Dendritic cell treated with granulocyte-macrophage colony-stimulating factor and Interleukin-4, amounts not matched to agents 40 ng/mL and 50 ng/mL, for 4 days (primary cell): ENCODE measurements at regions not wholly inside any gene's neighbourhood (a gene's known extent, or its start where the extent isn't known, plus 50 kb on each side); places are given as distances from the start of the nearest gene placed in this dataset.
"Not testable (repeated sequence)": the region's sequence is repeated elsewhere in the genome, so short reads cannot be mapped to it uniquely, and the experiment has no call there.

Experiments
- H3K27ac Mint-ChIP-seq: one replicate; pipeline ENCODE4 v1.8.0; 2022; ENCODE audit warnings: mild to moderate bottlenecking, mixed read lengths
- H3K27me3 Mint-ChIP-seq: one replicate; pipeline ENCODE4 v1.8.0; 2022; ENCODE audit warnings: mild to moderate bottlenecking, mixed read lengths
- H3K36me3 Mint-ChIP-seq: one replicate; pipeline ENCODE4 v1.8.0; 2022; ENCODE audit warnings: low read depth, mixed read lengths
- H3K4me1 Mint-ChIP-seq: one replicate; pipeline ENCODE4 v1.8.0; 2022; ENCODE audit warnings: low read depth, mixed read lengths
- H3K4me3 Mint-ChIP-seq: one replicate; pipeline ENCODE4 v1.8.0; 2022; ENCODE audit warnings: mild to moderate bottlenecking, moderate library complexity, mixed read lengths
- H3K9me3 Mint-ChIP-seq: one replicate; pipeline ENCODE4 v1.8.0; 2022; ENCODE audit warnings: mixed read lengths
- intact Hi-C: fragments of 100-400 bp; cut with micrococcal nuclease; formaldehyde crosslinking; loops from one replicate; pipeline ENCODE4 v1.15.0; 2022

DNA sequence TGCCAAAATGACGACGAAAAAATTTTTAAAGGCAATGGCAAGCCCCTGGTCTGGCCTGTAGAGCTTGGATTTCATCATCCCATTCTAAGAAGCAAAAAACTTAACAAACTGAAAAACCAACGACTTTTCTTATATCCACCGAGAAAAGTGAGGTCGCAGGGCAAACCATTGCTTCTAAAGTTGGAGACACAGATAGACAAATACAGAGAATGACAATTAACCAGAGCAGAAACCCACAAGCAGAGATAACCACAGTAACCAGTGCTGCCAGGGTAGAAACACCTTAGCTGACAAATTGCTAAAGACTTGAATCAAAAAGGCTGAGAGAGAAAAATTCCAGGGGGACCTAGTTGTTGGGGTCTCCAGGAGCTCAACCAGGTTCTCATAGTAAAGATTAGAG, 386.5 kb upstream of the SGO1 start:
- Mint-ChIP-seq H3K4me3 (no peak overlapping the region), H3K27me3 (no peaks in the 10 kb centered on the region), H3K27ac (no peak overlapping the region), H3K4me1 (no peaks in the 10 kb centered on the region), H3K36me3 (no peaks in the 10 kb centered on the region), H3K9me3 (peaks cover 52% of the 10 kb centered on the region)
- intact Hi-C loops, result no loop called here

DNA sequence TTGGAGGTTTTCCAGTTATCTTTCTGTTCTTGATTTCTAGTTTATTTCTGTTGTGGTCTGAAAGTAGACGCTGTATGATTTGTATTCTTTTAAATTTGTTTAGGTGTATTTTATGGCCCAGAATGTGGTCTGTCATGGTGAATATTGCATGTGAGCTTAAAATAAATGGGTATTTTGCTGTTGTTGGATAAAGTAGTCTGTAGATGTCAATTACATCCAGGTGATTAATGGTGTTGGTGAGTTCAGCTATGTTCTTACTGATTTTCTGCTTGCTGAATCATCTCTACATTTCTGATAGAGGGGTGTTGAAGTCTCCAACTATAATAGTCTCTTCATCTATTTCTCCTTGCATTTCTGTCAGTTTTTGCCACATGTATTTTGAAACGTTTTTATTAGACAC, 383.3 kb upstream of the SGO1 start:
- Mint-ChIP-seq H3K36me3 (no peaks in the 10 kb centered on the region), H3K4me3 (no peak overlapping the region), H3K27me3 (no peaks in the 10 kb centered on the region), H3K4me1 (no peaks in the 10 kb centered on the region), H3K27ac (no peak overlapping the region), H3K9me3 (peaks cover 38% of the 10 kb centered on the region)
- intact Hi-C loops, result no loop called here

DNA sequence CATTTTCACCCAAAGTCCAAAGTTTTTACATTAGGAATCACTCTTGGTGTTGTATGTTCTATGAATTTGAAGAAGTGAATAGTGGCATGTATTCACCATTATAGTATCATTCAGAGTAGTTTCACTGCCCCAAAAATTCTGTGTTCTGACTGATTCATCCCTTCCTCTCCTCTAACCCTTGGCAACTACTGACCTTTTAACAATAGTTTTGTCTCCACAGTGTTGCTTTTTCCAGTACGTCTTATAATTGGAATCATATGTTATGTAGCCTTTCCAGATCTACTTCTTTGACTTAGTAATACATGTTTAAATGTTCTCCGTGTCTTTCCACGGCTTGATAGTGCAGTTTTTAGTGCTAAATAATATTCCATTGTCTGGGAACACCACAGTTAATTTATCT, 379.0 kb upstream of the SGO1 start:
- Mint-ChIP-seq H3K4me3 (no peak overlapping the region), H3K36me3 (no peaks in the 10 kb centered on the region), H3K27ac (no peak overlapping the region), H3K9me3 (peaks cover 20% of the 10 kb centered on the region), H3K27me3 (no peaks in the 10 kb centered on the region), H3K4me1 (no peaks in the 10 kb centered on the region)
- intact Hi-C loops, result no loop called here

DNA sequence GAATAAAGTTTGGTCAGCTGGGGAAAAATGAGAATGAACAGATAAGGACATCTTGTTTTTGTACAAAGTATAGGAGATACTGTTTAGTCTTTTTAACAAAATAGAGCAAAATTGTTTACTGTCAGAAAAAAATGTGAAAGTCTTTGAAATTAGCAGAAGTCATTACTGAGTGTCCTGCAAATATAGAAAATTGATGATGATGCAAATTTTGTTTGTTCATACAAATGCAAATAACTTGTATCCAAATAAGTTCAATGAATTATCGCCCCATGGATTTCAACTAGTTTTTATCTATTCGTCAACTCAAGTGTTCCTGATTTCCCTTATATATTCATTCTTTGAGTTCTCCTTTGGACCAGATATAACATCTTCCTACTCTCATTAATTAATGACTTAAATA, 378.0 kb upstream of the SGO1 start:
- H3K27me3 Mint-ChIP-seq, result no peaks in the 10 kb centered on the region
- H3K4me1 Mint-ChIP-seq, result no peaks in the 10 kb centered on the region
- H3K9me3 Mint-ChIP-seq, result peaks cover 11% of the 10 kb centered on the region
- no peak overlapping the region for H3K4me3 Mint-ChIP-seq
- H3K27ac Mint-ChIP-seq, result no peak overlapping the region
- no peaks in the 10 kb centered on the region for H3K36me3 Mint-ChIP-seq
- intact Hi-C loops, result no loop called here

DNA sequence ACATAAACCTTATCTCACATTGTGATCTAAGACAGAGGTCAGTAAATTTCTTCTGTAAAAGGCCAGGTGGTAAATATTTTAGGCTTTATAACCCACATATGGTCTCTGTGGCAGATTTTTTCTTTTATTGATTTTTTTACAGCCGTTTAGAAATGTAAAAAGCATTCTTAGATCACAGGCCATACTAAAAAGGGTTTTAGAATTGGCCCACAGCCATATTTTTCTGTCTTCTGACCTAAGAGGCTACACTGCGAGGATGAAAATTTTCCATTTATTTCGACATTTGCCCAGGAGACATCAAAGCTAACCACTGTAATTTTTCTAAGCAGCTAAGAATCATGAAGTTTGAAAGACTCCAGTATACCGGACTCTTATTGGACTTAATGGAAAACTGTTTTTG, 377.2 kb upstream of the SGO1 start:
- intact Hi-C loops, result no loop called here
- H3K36me3 Mint-ChIP-seq, result no peaks in the 10 kb centered on the region
- no peak overlapping the region for H3K4me3 Mint-ChIP-seq
- H3K9me3 Mint-ChIP-seq, result peaks cover 11% of the 10 kb centered on the region
- H3K27ac Mint-ChIP-seq, result no peak overlapping the region
- H3K4me1 Mint-ChIP-seq, result no peaks in the 10 kb centered on the region
- H3K27me3 Mint-ChIP-seq, result no peaks in the 10 kb centered on the region

DNA sequence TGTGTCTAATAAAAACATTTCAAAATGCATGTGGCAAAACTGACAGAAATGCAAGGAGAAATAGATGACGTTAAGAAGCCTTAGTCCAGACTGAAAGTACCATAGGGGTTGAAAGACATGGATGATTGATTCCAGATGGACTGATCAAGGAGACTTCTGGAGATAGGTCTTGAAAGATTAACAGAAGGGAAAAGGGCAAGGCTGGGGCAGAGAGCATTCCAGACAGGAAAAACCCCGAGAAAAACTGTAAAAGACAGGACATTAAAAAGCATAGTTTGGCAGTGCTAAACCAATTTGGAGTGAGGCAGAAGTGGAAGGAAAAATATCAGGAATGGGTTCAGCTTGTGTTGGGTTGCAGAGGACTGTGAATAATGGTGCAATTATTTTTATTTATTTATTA, 375.2 kb upstream of the SGO1 start:
- Mint-ChIP-seq H3K27ac (no peak overlapping the region), H3K9me3 (peaks cover 11% of the 10 kb centered on the region), H3K4me1 (no peaks in the 10 kb centered on the region), H3K4me3 (no peak overlapping the region), H3K36me3 (no peaks in the 10 kb centered on the region), H3K27me3 (no peaks in the 10 kb centered on the region)
- intact Hi-C loops, result no loop called here

DNA sequence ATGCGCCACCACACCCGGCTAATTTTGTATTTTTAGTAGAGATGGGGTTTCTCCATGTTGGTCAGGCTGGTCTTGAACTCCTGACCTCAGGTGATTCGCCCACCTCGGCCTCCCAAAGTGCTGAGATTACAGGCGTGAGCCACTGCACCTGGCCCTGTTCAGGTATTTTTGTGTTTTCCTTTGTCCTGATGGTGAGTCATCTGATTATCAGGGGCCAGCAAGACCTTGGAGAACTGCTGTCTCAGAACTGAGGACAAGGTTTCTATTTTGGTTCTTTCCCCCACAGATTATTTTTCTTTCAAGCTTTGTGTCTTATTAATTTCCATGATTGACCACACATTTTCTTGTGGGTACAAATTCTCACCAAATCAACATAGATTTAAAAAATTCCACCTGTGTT, 374.4 kb upstream of the SGO1 start:
- H3K27ac Mint-ChIP-seq, H3K27me3 Mint-ChIP-seq, H3K4me1 Mint-ChIP-seq, intact Hi-C loops, H3K36me3 Mint-ChIP-seq, H3K4me3 Mint-ChIP-seq: not testable (repeated sequence)
- peaks cover 11% of the 10 kb centered on the region for H3K9me3 Mint-ChIP-seq

DNA sequence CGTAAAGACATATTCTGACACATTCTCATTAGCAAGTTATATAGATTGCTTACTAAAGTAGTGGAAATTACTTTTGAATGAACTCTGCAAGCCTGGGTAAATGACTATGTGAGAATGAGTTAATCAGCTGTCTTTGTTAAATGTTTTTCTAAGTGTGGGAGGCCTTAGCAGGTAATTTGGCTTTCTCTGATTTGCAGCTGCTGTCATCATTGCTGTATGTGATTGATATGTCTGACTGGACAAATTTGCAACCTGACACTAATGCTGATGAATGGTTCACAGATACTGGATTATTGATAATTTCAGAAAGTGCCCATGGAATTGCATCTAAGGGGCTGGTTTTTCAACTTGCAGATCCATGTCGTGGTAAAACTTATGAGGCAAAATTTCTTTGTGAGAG, 372.2 kb upstream of the SGO1 start:
- Mint-ChIP-seq H3K36me3 (no peaks in the 10 kb centered on the region), H3K27me3 (no peaks in the 10 kb centered on the region), H3K4me1 (no peaks in the 10 kb centered on the region), H3K9me3 (peaks cover 12% of the 10 kb centered on the region), H3K27ac (no peak overlapping the region), H3K4me3 (no peak overlapping the region)
- intact Hi-C loops, result no loop called here

DNA sequence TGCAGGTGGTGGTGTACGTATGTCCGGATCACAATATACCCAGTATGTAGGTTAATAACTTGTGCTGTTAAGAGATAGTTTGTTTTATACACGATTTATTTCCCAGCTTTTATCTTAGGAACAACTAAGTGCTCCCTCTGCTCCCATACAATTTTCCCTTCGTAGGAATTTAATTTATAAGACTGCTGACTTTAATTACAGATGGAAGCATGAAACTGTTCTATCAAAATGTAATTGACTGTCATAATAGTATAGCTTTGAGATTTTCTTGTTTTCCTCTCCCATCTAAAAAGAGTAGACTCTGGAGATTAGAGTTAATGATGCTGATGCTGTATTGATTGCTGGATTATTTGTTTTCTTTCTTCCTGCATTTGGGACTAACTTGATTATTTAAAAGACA, 370.7 kb upstream of the SGO1 start:
- Mint-ChIP-seq H3K4me1 (no peaks in the 10 kb centered on the region), H3K9me3 (peaks cover 24% of the 10 kb centered on the region), H3K27ac (no peak overlapping the region), H3K27me3 (no peaks in the 10 kb centered on the region), H3K36me3 (no peaks in the 10 kb centered on the region), H3K4me3 (no peak overlapping the region)
- intact Hi-C loops, result no loop called here

DNA sequence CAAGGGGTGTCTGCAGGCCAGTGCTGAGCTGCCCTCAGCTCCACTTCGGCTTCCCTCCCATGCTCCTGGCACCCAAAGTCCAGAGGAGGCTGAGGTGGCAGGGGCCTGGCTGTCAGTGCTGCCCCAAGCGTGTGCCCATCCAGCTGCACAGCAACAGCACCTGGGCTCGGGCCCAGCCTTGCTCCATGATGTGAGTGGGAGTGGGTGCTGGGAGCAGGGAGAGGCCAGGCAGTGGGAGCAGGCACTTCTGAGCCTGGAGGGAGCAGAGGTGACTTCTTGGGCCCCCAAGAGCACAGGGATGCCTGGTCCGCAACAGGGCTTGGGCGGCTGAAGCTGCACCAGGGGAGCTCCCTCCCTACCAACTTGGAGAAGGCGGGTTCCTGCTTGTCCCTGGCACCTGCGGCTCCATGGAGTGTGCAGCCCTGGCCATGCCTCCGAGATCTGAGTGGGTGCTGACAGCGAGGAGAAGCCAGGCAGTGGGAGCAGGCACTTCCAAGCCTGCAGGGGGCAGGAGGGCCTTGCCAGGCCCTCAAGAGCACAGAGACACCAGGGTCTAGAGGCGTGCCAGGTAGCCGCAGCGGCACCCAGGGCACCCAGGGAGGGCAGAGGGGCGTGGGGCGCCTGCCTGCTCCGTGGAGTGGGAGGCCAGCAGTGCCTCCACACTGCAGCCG, 366.7 kb upstream of the SGO1 start:
- H3K4me1 Mint-ChIP-seq, result no peaks in the 10 kb centered on the region
- intact Hi-C loops, result no loop called here
- H3K4me3 Mint-ChIP-seq, result no peak overlapping the region
- H3K27me3 Mint-ChIP-seq, result no peaks in the 10 kb centered on the region
- H3K27ac Mint-ChIP-seq, result no peak overlapping the region
- H3K9me3 Mint-ChIP-seq, result peaks cover 27% of the 10 kb centered on the region
- no peaks in the 10 kb centered on the region for H3K36me3 Mint-ChIP-seq

DNA sequence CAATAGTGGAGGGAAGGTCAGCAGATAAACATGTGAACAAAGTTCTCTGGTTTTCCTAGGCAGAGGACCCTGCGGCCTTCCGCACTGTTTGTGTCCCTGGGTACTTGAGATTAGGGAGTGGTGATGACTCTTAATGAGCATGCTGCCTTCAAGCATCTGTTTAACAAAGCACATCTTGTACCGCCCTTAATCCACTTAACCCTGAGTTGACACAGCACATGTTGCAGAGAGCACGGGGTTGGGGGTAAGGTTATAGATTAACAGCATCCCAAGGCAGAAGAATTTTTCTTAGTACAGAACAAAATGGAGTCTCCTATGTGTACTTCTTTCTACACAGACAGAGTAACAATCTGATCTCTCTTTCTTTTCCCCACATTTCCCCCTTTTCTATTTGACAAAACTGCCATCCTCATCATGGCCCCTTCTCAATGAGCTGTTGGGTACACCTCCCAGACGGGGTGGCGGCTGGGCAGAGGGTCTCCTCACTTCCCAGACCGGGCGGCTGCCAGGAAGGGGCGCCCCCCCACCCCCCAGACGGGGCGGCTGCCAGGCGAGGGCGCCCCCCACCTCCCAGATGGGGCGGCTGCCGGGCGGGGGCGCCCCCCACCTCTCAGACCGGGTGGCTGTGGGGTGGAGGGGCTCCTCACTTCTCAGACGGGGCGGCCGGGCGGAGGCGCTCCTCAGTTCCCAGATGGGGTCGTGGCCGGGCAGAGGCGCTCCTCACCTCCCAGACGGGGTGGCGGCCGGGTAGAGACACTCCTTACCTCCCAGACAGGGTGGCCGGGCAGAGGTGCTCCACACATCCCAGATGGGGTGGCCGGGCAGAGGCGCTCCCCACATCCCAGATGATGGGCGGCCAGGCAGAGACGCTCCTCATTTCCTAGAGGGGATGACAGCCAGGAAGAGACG, 361.6 kb upstream of the SGO1 start:
- H3K4me1 Mint-ChIP-seq, H3K27ac Mint-ChIP-seq, H3K4me3 Mint-ChIP-seq, intact Hi-C loops, H3K36me3 Mint-ChIP-seq, H3K27me3 Mint-ChIP-seq: not testable (repeated sequence)
- H3K9me3 Mint-ChIP-seq, result peaks cover 40% of the 10 kb centered on the region

DNA sequence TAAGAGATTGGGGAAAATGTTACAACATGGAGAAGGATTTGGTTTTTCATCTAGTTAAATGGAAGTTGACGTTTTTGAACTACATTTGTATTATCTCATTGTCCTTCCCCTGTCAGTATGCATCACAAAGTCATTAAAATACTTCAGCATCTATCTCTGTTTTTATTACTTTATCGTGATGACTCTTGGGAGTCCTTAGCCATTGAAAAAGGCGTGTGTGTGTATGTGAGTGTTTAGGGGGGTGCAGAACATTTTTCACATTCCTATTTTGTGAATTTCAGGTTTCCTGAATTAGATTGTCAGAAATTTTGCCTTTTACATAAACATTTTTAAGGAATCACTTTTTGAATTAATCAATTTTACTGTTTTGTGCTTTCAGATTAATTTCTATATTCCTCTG, 360.6 kb upstream of the SGO1 start:
- Mint-ChIP-seq H3K27ac (no peak overlapping the region), H3K4me3 (no peak overlapping the region), H3K4me1 (no peaks in the 10 kb centered on the region), H3K36me3 (no peaks in the 10 kb centered on the region), H3K9me3 (peaks cover 31% of the 10 kb centered on the region), H3K27me3 (no peaks in the 10 kb centered on the region)
- intact Hi-C loops, result no loop called here

DNA sequence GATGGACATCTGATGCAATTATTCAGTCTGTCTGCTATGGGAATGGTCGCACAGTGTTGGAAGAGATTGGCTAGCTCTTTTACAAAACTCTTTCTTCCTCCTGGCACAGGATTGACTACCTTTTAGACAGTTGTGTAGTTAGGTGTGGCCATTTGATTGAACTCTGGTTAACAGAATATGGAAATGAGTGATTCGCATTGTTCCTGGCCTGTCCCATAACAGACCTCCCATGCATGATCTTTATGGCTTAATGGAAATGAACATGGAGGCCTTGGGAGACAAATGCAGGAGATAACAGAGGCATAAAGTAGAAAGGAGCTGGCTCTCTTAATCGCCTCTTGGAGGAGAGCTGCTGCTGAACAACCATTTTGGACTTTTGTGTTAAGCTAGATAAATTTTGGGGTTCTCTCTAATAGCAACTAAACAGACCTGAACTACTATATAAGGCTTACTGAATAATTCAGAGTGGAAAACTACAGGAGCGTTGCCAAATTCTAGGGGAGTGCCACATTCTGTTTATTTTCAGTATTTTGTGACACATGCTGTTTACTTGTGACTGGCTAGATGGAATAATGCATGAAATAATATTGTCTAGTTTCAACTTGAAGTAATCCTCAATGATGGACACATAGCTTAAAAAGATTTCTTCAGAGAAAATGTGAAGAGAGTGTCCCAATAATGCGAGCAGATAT, 357.7 kb upstream of the SGO1 start:
- peaks cover 28% of the 10 kb centered on the region for H3K9me3 Mint-ChIP-seq
- no peaks in the 10 kb centered on the region for H3K4me1 Mint-ChIP-seq
- H3K27me3 Mint-ChIP-seq, result no peaks in the 10 kb centered on the region
- no peak overlapping the region for H3K27ac Mint-ChIP-seq
- no peak overlapping the region for H3K4me3 Mint-ChIP-seq
- H3K36me3 Mint-ChIP-seq, result no peaks in the 10 kb centered on the region
- intact Hi-C loops, result no loop called here

DNA sequence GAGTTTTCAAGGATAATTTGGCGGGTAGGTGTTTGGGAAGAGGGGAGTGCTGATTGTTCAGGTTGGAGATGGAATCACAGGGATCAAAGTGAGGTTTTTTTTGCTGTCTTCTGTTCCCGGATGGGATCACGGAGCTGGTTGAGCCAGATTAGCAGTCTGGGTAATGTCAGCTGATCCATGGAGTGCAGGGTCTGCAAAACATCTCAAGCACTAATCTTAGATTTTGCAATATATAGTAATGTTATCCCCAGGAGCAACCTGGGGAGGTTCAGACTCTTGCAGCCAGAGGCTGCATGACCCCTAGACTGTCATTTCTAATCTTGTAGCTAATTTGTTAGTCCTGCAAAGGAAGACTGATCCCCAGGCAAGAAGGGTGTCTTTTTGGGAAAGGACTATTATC, 354.1 kb upstream of the SGO1 start:
- no peaks in the 10 kb centered on the region for H3K36me3 Mint-ChIP-seq
- no peaks in the 10 kb centered on the region for H3K9me3 Mint-ChIP-seq
- intact Hi-C loops, result no loop called here
- no peak overlapping the region for H3K4me3 Mint-ChIP-seq
- no peaks in the 10 kb centered on the region for H3K4me1 Mint-ChIP-seq
- no peaks in the 10 kb centered on the region for H3K27me3 Mint-ChIP-seq
- H3K27ac Mint-ChIP-seq, result no peak overlapping the region
